ENCODE measurements at regions not wholly inside any gene's neighbourhood (a gene's known extent, or its start where the extent isn't known, plus 50 kb on each side); places are given as distances from the start of the nearest gene placed in this dataset.

DNA sequence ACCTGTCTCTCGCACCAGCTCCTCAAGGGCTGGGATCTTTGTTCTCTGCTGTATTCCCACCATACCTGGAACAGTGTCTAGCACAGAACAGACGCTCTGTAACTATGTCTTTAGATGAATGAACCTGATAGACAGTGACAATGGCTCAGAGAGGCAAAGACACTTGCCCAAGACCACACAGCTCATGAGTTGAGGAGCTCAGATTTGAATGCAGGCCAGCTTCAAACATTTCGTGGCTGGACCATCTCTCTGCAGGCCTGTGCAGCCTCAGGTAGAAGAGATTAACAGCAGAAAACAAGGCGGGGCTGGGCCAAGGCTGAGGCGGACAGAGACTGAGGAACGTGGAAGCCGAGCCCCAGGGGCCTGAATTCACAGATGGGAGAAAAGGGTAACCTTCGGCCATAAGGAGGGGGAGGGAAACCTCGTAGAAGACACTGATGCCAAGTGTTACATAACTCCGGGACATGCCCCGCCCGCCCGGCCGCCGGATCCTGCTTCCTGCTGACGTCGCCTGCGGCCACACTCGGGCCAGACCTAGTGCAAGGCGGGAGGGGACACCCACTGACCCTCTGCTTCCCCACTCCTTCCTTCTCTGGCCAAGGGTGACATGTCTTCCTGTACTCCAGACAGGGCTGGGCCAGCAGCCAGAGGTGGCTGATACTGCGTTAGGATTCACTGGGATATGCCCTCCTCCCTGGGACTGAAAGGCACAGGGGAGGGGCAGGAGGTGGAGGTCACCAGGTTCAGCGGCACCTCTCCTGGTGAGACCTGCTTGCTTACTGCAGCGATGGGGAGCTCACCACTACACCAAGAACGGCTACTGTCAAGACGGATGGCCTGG is 86.8 kb downstream of the RFLNA start:
- TF ChIP-seq, protein P1, sequence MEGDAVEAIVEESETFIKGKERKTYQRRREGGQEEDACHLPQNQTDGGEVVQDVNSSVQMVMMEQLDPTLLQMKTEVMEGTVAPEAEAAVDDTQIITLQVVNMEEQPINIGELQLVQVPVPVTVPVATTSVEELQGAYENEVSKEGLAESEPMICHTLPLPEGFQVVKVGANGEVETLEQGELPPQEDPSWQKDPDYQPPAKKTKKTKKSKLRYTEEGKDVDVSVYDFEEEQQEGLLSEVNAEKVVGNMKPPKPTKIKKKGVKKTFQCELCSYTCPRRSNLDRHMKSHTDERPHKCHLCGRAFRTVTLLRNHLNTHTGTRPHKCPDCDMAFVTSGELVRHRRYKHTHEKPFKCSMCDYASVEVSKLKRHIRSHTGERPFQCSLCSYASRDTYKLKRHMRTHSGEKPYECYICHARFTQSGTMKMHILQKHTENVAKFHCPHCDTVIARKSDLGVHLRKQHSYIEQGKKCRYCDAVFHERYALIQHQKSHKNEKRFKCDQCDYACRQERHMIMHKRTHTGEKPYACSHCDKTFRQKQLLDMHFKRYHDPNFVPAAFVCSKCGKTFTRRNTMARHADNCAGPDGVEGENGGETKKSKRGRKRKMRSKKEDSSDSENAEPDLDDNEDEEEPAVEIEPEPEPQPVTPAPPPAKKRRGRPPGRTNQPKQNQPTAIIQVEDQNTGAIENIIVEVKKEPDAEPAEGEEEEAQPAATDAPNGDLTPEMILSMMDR (IDR thresholded peaks at IDR 0.05; ENCODE audit: control insufficient read depth, extremely low read depth, insufficient read depth) = no peak
- DNase-seq (ENCODE audit: low read depth) = peak; percentile 82
- no peak overlapping the region for H3K4me3 ChIP-seq (ENCODE audit: low read depth, low read length)

GRCh38 chr12:124380796-124381455 is 86.0 kb downstream of the RFLNA start:
- DNase-seq (ENCODE audit: low read depth) = no peak
- no peak overlapping the region for H3K4me3 ChIP-seq (ENCODE audit: low read depth, low read length)
- TF ChIP-seq, protein P1 (IDR thresholded peaks at IDR 0.05; ENCODE audit: control insufficient read depth, extremely low read depth, insufficient read depth) = no peak

DNA sequence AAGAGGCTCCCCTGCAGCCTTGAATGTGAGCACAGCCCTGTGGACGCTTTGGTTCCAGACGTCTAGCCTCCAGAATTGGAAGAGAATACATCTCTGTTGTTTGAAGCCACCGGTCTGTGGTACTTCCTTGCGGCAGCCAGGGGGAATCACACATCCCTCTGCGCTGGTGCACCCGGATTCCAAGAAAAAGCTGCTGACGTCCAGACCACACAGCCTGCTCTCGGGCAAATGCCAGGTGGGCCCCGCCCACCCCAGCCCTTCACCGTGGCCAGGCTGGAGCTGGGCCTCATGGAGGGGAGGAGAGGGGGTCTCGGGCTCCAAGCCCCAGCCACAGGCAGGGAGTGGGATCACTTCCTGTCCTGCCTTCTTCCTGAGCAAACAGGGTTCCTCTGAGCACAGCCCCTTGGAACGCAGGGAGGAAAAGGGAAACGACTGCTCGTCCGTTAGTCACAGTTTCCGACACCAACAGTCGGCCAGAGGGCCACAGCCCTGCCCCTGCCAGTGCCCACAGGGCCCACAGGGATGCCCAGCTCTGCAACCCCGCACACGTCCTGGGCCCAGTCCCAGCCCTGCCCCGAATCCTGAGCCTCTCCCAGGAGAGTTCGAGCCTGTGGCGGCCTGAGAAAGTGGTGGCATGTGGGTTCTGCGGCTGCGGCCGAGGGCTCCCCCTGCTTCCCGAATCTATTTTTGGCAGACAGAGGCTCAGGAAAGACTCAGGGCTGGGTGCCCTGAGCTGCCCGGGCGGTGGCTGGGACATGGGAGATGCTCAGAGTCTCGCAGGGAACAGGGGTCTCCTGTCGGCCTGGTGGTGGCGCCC is 85.3 kb downstream of the RFLNA start:
- H3K4me3 ChIP-seq (ENCODE audit: low read depth, low read length) = no peak overlapping the region
- DNase-seq (ENCODE audit: low read depth) = no peak
- TF ChIP-seq, protein P1 (IDR thresholded peaks at IDR 0.05; ENCODE audit: control insufficient read depth, extremely low read depth, insufficient read depth) = no peak

GRCh38 chr12:124379379-124379937 is 84.6 kb downstream of the RFLNA start:
- DNase-seq (ENCODE audit: low read depth) = no peak
- H3K4me3 ChIP-seq (ENCODE audit: low read depth, low read length) = no peak overlapping the region
- TF ChIP-seq, protein P1 (IDR thresholded peaks at IDR 0.05; ENCODE audit: control insufficient read depth, extremely low read depth, insufficient read depth) = no peak

GRCh38 chr12:124378926-124379325 is 84.0 kb downstream of the RFLNA start:
- TF ChIP-seq, protein P1 (IDR thresholded peaks at IDR 0.05; ENCODE audit: control insufficient read depth, extremely low read depth, insufficient read depth) = no peak
- H3K4me3 ChIP-seq (ENCODE audit: low read depth, low read length) = no peak overlapping the region
- DNase-seq (ENCODE audit: low read depth) = no peak

DNA sequence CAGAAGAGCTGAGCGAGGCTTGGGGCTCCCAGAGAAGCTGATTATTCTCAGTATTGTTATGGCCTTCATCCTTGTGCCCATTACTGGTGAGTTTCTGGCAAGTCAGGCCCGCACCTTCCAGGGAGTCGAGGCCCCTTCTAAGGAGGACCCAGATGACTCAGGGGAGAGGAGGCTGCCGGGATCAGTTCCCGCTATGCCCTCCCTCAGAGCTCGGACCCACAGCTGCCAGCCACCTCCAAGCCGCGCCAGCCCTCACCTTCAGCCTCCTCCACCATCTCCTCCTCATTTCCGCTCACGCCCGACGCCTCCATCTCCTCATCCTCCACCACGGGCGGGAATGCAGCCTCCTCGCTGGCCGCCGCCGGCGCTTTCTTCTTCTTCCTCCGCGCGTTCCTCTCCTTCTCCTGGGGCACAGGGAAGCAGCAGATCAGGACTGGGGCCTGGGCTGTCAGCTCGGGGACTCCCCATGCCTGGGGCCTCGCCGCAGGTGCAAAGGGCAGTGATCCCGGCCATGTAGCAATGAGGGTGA is 83.2 kb downstream of the RFLNA start:
- TF ChIP-seq, protein P1 (IDR thresholded peaks at IDR 0.05; ENCODE audit: control insufficient read depth, extremely low read depth, insufficient read depth) = no peak
- no peak for DNase-seq (ENCODE audit: low read depth)

More for the DNA sequence above, 83.2 kb downstream of the RFLNA start:
- H3K4me3 ChIP-seq (ENCODE audit: low read depth, low read length) = no peak overlapping the region

All from LNCaP clone FGC (cell line).